DOHH2 (cell line): ENCODE measurements at regions not wholly inside any gene's neighbourhood (a gene's known extent, or its start where the extent isn't known, plus 50 kb on each side); places are given as distances from the start of the nearest gene placed in this dataset.

Experiments used
- EZH2phosphoT487 ChIP-seq: fragments of 200-600 bp; sonication (generic); IDR thresholded peaks from 2 replicates; pipeline ENCODE4 v1.6.1; 2017; ENCODE audit warnings: borderline replicate concordance, mild to moderate bottlenecking, antibody characterized with exemption, low read length, moderate library complexity, mixed read lengths
- TF ChIP-seq, protein P1 (sequence below): fragments of 200-600 bp; sonication (generic); IDR thresholded peaks from one replicate; pipeline ENCODE4 v1.5.1; 2014; ENCODE audit warnings: antibody characterized with exemption, mild to moderate bottlenecking, low read depth, low read length; ENCODE audit not compliant: poor library complexity, severe bottlenecking

- TF ChIP-seq, protein P1, sequence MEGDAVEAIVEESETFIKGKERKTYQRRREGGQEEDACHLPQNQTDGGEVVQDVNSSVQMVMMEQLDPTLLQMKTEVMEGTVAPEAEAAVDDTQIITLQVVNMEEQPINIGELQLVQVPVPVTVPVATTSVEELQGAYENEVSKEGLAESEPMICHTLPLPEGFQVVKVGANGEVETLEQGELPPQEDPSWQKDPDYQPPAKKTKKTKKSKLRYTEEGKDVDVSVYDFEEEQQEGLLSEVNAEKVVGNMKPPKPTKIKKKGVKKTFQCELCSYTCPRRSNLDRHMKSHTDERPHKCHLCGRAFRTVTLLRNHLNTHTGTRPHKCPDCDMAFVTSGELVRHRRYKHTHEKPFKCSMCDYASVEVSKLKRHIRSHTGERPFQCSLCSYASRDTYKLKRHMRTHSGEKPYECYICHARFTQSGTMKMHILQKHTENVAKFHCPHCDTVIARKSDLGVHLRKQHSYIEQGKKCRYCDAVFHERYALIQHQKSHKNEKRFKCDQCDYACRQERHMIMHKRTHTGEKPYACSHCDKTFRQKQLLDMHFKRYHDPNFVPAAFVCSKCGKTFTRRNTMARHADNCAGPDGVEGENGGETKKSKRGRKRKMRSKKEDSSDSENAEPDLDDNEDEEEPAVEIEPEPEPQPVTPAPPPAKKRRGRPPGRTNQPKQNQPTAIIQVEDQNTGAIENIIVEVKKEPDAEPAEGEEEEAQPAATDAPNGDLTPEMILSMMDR = no peak
- no peak for TF ChIP-seq EZH2phosphoT487
Measured at GRCh38 chr6:4220558-4220957, 85.2 kb upstream of the ECI2 start.
